ENCODE measurements at regions not wholly inside any gene's neighbourhood (a gene's known extent, or its start where the extent isn't known, plus 50 kb on each side); places are given as distances from the start of the nearest gene placed in this dataset. TPM values are rescaled to one million over a fixed set of nuclear protein-coding genes. Genes with fewer than 3 reads are reported as not detected.

Small RNA genes lying in the stretch of these regions (small RNA-seq; reads per million reads assigned to genes)
- gene RF00004 (not detected), gene RPL32P9 (not detected)
